ENCODE measurements at regions not wholly inside any gene's neighbourhood (a gene's known extent, or its start where the extent isn't known, plus 50 kb on each side); places are given as distances from the start of the nearest gene placed in this dataset.

DNA sequence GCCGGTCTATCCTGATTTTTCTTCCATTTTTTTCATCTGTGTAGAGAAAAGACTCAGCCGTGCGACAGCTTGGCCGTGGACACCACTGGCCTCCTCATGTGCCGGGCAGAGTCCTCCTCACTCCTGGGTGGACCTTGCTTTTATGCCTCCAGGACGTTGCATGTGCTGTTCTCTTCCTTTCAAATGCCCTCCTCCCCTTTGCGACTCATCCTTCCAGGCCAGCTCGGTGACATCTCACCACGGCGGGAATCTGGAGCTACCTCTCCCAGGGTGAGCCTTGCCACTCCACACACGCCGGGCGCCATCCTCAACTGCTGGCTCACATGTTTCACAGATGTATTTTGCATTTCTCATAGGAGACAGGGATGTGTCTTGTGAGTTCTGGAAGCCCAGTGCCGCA is 198.5 kb upstream of the HDAC4 start:
- TF ChIP-seq, protein P1, sequence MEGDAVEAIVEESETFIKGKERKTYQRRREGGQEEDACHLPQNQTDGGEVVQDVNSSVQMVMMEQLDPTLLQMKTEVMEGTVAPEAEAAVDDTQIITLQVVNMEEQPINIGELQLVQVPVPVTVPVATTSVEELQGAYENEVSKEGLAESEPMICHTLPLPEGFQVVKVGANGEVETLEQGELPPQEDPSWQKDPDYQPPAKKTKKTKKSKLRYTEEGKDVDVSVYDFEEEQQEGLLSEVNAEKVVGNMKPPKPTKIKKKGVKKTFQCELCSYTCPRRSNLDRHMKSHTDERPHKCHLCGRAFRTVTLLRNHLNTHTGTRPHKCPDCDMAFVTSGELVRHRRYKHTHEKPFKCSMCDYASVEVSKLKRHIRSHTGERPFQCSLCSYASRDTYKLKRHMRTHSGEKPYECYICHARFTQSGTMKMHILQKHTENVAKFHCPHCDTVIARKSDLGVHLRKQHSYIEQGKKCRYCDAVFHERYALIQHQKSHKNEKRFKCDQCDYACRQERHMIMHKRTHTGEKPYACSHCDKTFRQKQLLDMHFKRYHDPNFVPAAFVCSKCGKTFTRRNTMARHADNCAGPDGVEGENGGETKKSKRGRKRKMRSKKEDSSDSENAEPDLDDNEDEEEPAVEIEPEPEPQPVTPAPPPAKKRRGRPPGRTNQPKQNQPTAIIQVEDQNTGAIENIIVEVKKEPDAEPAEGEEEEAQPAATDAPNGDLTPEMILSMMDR (IDR thresholded peaks at IDR 0.05 in 2 of 3, conservative IDR thresholded peaks at IDR 0.05 in 1 of 3; ENCODE audit: control insufficient read depth in 2 of 3, extremely low read depth in 1 of 3, insufficient read depth in 1 of 3, low read depth in 3 of 3, low read length in 3 of 3), result no peak
- TF ChIP-seq STAT3 (IDR thresholded peaks at IDR 0.05; ENCODE audit: low read depth, low read length) (no peak), GATAD2B (conservative IDR thresholded peaks at IDR 0.05; ENCODE audit: low read depth) (no peak), TCF12 (IDR thresholded peaks at IDR 0.05; ENCODE audit: low read depth, low read length) (no peak), MXI1 (IDR thresholded peaks at IDR 0.05; ENCODE audit: low read depth, low read length) (no peak), EP300 (IDR thresholded peaks at IDR 0.05; ENCODE audit: borderline replicate concordance in 1 of 2, control insufficient read depth in 1 of 2, low read depth in 2 of 2, low read length in 2 of 2) (no peak), ZNF274 (IDR thresholded peaks at IDR 0.05; ENCODE audit: insufficient read depth, insufficient read length) (no peak)
- TF ChIP-seq, protein P2, sequence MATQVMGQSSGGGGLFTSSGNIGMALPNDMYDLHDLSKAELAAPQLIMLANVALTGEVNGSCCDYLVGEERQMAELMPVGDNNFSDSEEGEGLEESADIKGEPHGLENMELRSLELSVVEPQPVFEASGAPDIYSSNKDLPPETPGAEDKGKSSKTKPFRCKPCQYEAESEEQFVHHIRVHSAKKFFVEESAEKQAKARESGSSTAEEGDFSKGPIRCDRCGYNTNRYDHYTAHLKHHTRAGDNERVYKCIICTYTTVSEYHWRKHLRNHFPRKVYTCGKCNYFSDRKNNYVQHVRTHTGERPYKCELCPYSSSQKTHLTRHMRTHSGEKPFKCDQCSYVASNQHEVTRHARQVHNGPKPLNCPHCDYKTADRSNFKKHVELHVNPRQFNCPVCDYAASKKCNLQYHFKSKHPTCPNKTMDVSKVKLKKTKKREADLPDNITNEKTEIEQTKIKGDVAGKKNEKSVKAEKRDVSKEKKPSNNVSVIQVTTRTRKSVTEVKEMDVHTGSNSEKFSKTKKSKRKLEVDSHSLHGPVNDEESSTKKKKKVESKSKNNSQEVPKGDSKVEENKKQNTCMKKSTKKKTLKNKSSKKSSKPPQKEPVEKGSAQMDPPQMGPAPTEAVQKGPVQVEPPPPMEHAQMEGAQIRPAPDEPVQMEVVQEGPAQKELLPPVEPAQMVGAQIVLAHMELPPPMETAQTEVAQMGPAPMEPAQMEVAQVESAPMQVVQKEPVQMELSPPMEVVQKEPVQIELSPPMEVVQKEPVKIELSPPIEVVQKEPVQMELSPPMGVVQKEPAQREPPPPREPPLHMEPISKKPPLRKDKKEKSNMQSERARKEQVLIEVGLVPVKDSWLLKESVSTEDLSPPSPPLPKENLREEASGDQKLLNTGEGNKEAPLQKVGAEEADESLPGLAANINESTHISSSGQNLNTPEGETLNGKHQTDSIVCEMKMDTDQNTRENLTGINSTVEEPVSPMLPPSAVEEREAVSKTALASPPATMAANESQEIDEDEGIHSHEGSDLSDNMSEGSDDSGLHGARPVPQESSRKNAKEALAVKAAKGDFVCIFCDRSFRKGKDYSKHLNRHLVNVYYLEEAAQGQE (IDR thresholded peaks at IDR 0.05; ENCODE audit: low read depth, low read length), result no peak

Data from GM12878 (cell line).